HG03108 (cell line): ENCODE measurements at regions not wholly inside any gene's neighbourhood (a gene's known extent, or its start where the extent isn't known, plus 50 kb on each side); places are given as distances from the start of the nearest gene placed in this dataset.

Experiments used
- ATAC-seq: cut with Tn5 transposase; IDR thresholded peaks from one replicate; pipeline ENCODE4 v1.9.1; 2021; ENCODE audit warnings: moderate library complexity; ENCODE audit not compliant: unreplicated experiment

GRCh38 chr6:21648475-21649050 lies 55.0 kb downstream of the SOX4 start:
- ATAC-seq = no peak

DNA sequence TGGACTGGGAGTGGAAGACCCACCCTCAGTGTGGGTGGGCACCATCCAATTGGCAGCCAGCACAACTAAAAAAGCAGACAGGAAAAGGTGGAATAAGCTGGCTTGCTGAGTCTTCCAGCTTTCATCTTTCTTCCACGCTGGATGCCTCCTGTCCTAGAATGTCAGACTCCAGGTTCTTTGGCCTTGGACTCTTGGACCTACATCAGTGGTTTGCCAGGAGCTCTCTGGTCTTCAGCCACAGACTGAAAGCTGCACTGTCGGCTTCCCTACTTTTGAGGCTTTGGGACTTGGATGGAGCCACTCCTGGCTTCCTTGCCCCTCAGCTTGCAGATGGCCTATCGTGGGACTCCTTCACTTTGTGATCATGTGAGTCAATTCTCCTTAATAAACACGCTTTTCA lies 59.8 kb downstream of the SOX4 start:
- ATAC-seq = no peak

- no peak for ATAC-seq
Measured at GRCh38 chr6:21653905-21654304, 60.4 kb downstream of the SOX4 start.

DNA sequence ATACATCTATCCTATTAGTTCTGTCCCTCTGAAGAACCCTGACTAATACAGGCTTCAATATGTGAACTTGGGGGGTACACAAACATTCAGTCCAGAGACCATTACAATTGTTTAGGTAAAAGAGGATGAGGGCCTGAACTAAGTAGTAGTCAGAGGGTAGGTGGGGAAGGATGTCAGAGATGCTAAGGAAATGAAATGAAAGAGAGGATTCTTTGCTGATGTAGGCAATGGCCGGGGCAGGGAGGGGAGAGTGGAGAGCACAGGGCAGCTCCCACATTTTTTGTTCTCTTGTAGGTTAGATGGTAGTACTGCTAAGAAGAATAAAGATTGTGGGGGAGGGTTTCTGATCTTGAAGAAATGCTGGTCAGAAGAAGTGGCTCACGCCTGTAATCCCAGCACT lies 60.8 kb downstream of the SOX4 start:
- no peak for ATAC-seq

GRCh38 chr6:21663966-21664313 lies 70.4 kb downstream of the SOX4 start:
- ATAC-seq = no peak

DNA sequence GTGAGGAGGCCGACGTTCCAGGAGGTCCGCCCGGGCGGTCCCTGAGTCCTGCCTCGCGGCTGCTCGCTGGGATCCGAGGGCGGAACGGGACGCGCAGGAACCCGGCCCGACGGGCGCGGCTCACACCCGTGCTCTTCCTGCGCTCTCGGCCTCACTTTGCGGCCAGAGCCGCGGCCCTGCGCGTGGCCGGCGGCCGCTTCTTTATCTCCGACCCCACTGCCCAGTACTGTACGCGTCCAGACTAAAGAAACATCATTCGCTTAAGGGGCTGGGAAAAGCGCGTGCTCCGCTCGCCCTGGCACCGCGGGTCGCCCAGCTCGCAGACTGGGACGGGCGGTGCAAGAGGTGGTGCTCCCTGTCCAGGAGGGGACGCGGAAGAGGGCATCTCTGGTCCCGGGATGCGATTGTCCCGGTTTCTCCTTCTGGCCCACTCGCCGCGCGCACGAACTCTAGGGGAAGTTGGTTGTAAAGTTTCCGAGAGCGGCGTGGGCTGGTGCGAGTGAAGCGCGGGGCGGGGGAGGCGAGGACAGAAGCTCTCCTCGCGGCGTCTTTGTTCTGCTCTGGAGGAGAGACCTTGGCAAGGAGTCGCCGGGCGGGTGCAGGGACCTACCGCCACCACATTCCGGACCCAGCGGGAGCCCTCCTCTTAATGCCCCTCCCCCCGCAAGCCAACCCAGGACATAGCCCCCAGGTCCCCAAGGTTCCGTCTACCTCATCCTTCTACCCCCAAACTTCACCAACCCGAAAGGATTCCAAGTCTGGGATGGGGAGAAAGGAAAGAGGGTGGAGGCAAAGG lies 71.0 kb downstream of the SOX4 start:
- ATAC-seq = no peak

DNA sequence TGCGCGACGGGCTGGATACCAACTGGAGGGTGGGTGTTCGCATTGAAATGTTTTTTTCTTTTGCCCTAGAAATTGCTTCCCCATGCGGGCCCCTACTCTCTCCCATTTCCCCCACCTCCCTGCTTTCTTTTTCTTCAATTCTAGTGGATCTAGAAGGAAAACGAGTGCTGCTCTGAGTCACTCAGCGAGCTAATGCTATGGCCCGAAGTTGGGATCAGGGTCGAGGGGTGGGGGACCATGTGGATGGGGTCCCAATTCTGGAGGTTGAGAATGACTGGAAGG lies 71.5 kb downstream of the SOX4 start:
- no peak for ATAC-seq

- no peak for ATAC-seq
Measured at GRCh38 chr6:21665392-21666200, 72.0 kb downstream of the SOX4 start.

DNA sequence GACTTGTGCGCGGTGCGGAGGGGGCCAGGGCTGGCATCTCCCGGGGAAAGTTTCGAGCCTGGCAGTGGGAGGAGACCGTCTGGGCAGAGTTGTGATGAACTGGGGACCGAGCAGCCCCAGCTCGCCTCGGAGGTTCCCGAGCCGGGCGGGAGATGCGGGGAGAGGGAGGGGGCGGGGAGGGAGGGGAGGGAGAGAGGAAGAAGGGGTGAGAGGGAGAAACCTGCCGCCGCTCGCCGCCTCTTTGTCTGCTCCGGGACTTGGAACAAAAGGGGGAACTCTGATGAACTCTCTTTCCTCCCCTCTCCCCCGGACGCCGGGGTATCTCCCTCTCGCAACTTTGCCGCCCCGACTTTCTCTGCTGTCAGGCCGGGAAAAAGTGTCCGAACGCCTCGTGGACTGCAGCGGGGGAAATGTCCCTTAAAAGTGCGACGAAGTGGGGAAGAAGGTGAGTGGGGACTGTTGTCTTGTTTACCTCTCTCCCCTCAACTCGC lies 72.7 kb downstream of the SOX4 start:
- ATAC-seq = no peak

DNA sequence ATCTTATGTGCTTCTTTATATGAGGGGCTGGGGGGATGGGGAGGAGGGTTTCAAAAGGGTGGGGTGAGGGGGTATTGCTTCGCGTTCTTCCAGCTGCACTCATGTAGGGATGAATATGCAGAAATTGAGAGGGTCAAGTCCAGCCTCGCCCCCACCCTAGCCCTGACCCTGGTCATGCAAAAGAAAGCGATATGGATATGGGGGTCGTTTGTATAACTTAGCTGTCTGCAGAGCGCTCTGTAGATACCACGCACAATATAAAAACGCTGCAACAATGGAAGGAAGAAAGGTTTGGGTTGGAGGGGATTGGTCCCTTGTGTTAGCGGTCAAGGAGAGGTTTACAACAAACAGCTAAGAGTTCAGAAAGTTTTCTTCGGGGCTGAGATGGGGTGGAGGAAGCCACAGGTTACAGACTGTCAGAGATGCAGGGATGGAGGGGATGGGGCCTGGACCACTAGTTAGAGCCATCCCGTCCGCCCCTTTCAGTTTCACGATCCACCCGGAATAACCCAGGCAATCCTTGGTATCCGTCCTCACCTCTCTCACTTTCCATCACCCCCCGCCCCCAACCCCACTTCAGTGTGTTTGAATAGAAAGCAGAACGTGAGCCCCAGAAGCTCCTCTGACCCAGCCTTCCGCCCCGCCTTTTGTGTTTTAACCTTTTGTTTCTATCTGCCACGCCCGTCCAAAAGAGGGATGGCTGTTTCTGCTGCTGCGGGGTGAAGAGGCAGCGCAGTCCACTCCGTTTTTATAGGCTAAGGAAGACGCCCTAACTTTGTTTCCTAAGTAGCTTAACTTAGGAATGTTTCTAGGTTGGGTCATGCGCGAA lies 73.5 kb downstream of the SOX4 start:
- no peak for ATAC-seq

DNA sequence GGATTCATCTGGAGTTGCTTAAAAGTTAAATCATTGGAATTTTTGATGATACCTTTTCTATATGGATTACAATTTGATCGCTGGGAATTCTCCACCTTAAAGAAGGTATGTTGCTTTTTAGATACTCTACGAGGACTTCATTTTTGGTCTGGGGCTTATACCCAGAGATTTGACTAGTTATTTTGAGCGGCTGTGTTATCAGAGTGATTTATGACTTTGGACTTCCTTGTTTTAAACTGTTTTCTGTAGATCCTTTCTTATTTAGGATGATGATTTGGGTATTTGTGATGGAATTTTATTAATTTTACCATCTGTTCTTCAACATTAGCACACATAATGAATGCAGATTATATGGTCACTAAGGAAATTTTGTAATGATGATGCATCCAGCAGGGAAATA lies 75.2 kb downstream of the SOX4 start:
- no peak for ATAC-seq

GRCh38 chr6:21676769-21677168 lies 83.2 kb downstream of the SOX4 start:
- no peak for ATAC-seq

GRCh38 chr6:21678990-21679389 lies 85.4 kb downstream of the SOX4 start:
- no peak for ATAC-seq

- no peak for ATAC-seq
Measured at GRCh38 chr6:21679761-21680265, 86.3 kb downstream of the SOX4 start.

DNA sequence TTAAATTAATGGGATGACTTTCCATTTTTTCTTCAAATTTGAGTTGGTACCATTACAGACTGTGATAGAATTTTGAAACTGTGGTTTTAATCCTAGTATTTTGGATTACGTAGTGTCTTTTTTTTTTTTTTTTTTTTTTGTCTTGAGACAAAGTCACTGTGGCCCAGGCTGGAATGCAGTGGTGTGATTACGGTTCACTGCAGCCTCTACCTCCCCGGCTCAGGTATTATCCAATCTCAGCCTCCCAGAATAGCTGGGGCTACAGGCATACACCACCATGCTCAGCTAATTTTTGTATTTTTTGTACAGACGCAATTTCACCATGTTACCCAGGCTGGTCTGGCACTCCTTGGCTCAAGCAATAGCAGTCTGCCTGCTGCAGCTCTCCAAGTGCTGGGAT lies 87.1 kb downstream of the SOX4 start:
- no peak for ATAC-seq

DNA sequence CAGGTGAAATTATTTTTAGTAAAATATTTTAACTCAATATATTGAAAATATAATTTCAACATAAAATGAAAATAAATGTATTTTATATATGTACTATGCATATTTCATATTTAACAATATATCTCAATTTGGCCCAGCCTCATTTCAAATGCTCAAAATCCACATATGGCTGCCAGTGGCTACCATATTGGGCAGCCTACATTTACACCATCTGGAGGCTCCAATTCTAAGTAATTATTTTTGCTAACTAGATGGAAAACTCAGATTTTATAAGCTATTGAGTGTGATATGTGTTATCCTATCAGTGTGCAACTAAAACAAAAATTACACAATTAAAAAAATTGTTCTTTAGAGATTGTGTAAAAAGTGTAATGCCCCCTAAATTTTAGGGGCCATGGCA lies 96.9 kb downstream of the SOX4 start:
- no peak for ATAC-seq

DNA sequence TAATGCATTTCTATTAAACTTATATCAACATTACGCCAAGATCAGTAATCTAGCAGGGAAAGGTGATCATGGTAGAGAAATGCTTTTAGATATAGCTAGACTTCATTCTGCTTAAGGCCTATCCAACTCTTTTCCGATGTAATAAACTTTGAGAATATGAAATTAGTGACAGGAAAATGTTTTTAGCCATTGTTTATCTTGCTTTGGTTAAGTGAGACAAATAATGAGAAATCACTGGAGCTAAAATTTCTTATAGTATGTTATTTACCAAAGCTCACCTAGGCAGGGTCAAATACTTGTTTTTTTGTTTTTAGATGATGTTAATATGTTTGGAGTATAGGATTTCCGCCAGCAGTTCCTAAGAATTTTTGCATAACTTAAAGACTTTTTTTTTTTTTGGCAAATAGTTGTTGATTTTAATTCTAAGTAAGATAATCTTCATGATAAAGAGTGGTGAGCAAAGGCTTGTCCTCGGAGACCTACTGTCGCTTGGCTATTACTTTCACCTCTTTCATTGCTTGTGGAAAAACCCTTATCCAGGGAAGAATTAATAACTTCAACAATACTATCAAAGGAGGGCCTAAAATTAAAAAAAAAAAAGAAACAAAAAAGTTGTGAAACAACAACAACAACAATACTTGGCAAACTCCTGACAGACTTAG lies 98.3 kb downstream of the SOX4 start:
- no peak for ATAC-seq

GRCh38 chr6:21692721-21693120 lies 99.2 kb downstream of the SOX4 start:
- ATAC-seq = no peak

DNA sequence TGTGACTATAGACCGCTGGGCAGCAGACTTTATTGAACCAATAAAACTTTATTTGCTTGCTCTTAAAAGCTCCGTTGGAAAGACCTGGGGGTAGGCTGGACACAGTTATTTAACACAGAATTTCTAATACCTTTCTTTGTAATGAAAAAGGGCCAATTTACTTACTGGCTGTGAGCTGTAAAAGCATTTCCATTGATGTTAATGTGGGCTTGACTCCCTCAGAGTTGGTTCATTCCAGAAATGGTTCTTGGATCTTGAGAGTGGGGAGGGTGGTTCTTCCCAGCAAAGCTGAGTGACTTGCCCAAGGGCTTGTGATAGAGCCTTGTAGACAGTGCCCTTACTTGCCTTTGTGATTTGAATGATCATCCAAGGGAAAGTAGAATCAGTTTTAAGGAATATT lies 100.6 kb downstream of the SOX4 start:
- ATAC-seq = no peak

GRCh38 chr6:21707524-21708319 lies 114.2 kb downstream of the SOX4 start:
- ATAC-seq = no peak
